ENCODE measurements at regions not wholly inside any gene's neighbourhood (a gene's known extent, or its start where the extent isn't known, plus 50 kb on each side); places are given as distances from the start of the nearest gene placed in this dataset.

DNA sequence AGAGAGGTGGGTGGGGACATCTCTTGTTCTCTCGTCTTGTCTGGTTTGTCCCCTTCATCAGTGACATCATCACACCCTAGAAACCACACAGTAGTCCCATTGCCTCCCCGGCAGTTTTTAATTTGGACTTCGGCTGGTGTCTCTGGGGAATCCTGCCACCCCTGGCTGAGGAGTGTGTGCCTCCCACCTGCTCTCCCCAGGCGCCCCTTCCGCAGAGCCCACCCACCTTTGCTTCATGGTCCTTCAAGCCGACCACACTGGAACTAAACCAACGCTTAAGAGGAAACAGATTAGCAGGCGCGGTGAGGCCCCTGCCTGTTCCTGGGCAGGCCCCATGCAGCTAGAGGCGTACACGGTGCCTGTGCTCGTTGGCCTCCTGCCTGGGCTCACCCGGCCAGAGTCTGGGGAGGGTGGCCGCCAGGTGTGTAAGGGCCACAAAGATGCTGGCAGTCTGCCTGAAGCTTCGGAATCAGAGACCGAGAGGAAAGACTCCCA is 107.6 kb upstream of the SPRY4 start:
- TF ChIP-seq POLR2A (IDR thresholded peaks at IDR 0.05), result no peak
- TF ChIP-seq, protein P1, sequence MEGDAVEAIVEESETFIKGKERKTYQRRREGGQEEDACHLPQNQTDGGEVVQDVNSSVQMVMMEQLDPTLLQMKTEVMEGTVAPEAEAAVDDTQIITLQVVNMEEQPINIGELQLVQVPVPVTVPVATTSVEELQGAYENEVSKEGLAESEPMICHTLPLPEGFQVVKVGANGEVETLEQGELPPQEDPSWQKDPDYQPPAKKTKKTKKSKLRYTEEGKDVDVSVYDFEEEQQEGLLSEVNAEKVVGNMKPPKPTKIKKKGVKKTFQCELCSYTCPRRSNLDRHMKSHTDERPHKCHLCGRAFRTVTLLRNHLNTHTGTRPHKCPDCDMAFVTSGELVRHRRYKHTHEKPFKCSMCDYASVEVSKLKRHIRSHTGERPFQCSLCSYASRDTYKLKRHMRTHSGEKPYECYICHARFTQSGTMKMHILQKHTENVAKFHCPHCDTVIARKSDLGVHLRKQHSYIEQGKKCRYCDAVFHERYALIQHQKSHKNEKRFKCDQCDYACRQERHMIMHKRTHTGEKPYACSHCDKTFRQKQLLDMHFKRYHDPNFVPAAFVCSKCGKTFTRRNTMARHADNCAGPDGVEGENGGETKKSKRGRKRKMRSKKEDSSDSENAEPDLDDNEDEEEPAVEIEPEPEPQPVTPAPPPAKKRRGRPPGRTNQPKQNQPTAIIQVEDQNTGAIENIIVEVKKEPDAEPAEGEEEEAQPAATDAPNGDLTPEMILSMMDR (IDR thresholded peaks at IDR 0.05 in 8 of 11, conservative IDR thresholded peaks at IDR 0.05 in 3 of 11), result no peak
- peak in 1 of 3 donors; percentile 36 for TF ChIP-seq POLR2AphosphoS5 (IDR thresholded peaks at IDR 0.05)
- 13 to 15% (median 14%) methylated on average over 16 of the region's 16 CpGs for WGBS, 5 donors
- H3K27ac ChIP-seq, result peak overlapping the region in 7 of 8 donors; percentile 5 to 85 (median 49)
- DNase-seq, result peak; percentile 85
- H3K4me1 ChIP-seq, result peaks cover 7 to 28% (median 24%) of the 10 kb centered on the region in 6 donors
- H3K9me3 ChIP-seq, result no peaks in the 10 kb centered on the region
- H3K36me3 ChIP-seq, result no peaks in the 10 kb centered on the region
- H3K4me3 ChIP-seq, result no peak overlapping the region
- peaks cover 0 to 12% (median 0%) of the 10 kb centered on the region in 7 donors for H3K27me3 ChIP-seq (replicated peaks in 1 of 7)
- intact Hi-C loops (cut with DNase I; ENCODE audit: low total_unique reads), result no loop called here

DNA sequence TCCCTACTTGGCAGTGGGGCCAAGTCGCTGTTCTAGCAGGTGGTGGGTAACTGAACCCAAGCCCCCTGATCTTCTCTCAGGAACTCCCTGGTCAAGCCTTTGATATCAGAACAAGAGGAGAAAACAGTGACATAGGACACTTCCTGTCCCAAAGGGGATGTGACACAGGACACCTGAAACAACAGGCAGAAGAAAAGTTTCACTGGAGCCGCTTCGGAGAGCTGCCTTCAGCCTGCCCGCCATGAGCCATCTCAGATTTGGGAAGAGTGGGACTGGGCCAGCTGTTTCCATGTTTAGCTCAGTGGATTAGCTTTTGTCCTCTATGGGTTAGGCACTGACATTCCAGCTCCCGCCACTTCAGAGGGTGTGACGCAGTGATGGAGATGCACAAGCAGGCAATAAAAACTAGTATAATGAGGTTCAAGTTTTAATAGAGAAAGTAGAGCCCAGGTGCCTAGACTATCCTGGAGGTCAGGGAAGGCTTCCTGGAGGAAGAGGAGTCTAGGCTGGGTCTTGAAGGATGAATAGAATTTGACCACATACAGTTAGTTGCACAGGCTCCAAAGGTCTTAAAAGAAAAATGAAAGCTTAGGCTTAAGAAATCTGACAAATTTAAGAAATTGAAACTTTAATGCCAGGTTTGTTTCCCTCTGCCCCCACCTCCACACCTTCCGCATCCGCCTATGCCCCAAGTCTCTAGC is 104.1 kb upstream of the SPRY4 start:
- Histone ChIP-seq H3K4me1 (peaks cover 18 to 43% (median 30%) of the 10 kb centered on the region in 6 donors), H3K27ac (no peak overlapping the region), H3K27me3 (replicated peaks in 1 of 7) (peaks cover 0 to 12% (median 0%) of the 10 kb centered on the region in 7 donors), H3K36me3 (no peaks in the 10 kb centered on the region), H3K4me3 (no peak overlapping the region), H3K9me3 (peaks cover 0 to 4% (median 0%) of the 10 kb centered on the region in 8 donors)
- DNase-seq, result no peak
- intact Hi-C loops (cut with DNase I; ENCODE audit: low total_unique reads), result no loop called here
- 95 to 97% (median 97%) methylated on average over 8 of the region's 8 CpGs for WGBS, 5 donors
- TF ChIP-seq, protein P1 (IDR thresholded peaks at IDR 0.05 in 8 of 11, conservative IDR thresholded peaks at IDR 0.05 in 3 of 11), result no peak
- no peak for TF ChIP-seq POLR2A (IDR thresholded peaks at IDR 0.05)
- no peak for TF ChIP-seq POLR2AphosphoS5 (IDR thresholded peaks at IDR 0.05)

DNA sequence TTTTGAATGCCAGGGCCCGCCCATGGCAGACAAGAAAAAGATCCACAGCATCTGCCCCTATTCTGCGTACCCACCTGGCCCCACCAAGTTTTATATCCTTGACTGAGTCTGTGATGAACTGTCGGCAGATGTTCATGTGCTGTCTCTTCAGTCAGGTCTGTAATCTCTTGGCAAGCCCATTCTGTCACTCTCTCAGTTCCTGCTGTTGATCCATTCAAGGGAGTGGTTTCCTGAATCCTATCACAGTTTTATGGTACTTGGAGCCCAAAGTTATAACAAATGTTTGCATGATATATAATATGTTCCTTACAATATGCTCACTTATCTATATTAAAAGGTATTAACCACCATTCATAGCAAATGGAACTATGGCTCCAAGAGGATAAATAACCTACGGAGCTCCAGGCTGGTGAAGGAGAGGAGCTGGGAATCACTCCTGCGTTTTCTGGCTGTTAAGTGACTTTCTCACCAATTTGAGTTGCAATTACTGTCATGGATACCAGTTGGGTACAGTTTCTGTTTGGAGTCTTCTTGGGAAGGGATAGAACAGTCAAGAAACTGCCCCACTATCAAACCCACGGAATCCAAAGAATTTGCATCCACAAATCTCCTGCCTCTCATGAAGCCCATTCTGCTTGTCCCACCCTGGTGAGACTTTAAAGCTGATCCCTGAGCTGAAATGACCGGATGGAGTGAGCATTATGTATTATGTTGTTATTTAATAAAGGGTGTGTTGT is 103.4 kb upstream of the SPRY4 start:
- Histone ChIP-seq H3K27me3 (replicated peaks in 1 of 7) (peaks cover 0 to 8% (median 0%) of the 10 kb centered on the region in 7 donors), H3K4me1 (peaks cover 15 to 36% (median 24%) of the 10 kb centered on the region in 6 donors), H3K27ac (no peak overlapping the region), H3K4me3 (no peak overlapping the region), H3K9me3 (peaks cover 0 to 4% (median 0%) of the 10 kb centered on the region in 8 donors), H3K36me3 (no peaks in the 10 kb centered on the region)
- WGBS, 5 donors, result 82 to 90% (median 85%) methylated on average over 7 of the region's 7 CpGs
- intact Hi-C loops (cut with DNase I; ENCODE audit: low total_unique reads), result no loop called here
- TF ChIP-seq POLR2A (IDR thresholded peaks at IDR 0.05) (no peak), POLR2AphosphoS5 (IDR thresholded peaks at IDR 0.05) (no peak)
- TF ChIP-seq, protein P1 (IDR thresholded peaks at IDR 0.05 in 8 of 11, conservative IDR thresholded peaks at IDR 0.05 in 3 of 11), result no peak
- no peak for DNase-seq

DNA sequence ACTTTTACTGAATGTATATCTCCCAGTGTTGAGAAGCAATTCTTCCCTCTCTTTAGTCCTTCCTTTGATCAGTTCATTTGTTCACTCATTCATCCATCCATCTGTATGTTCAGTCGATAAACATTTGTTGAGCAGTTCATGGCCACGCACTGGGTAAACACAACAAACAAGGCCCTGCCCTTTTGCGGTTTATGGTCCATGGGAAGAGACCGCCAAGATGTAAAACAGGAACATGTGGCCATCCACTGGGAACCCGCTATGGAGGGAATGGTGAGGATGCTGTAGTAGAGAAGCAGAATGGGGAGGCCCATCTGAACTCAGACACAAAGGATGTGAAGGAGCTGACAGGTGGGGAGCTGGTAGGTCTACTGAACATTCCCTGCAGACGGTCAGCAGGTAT is 102.7 kb upstream of the SPRY4 start:
- Histone ChIP-seq H3K4me1 (peaks cover 8 to 30% (median 20%) of the 10 kb centered on the region in 6 donors), H3K27ac (no peak overlapping the region), H3K9me3 (peaks cover 0 to 4% (median 0%) of the 10 kb centered on the region in 8 donors), H3K27me3 (replicated peaks in 1 of 7) (peaks cover 0 to 4% (median 0%) of the 10 kb centered on the region in 7 donors), H3K4me3 (no peak overlapping the region), H3K36me3 (no peaks in the 10 kb centered on the region)
- TF ChIP-seq POLR2AphosphoS5 (IDR thresholded peaks at IDR 0.05) (no peak), POLR2A (IDR thresholded peaks at IDR 0.05) (no peak)
- TF ChIP-seq, protein P1 (IDR thresholded peaks at IDR 0.05 in 8 of 11, conservative IDR thresholded peaks at IDR 0.05 in 3 of 11), result no peak
- no peak for DNase-seq
- WGBS, 5 donors, result 88 to 97% (median 95%) methylated on average over 6 of the region's 6 CpGs
- intact Hi-C loops (cut with DNase I; ENCODE audit: low total_unique reads), result no loop called here
